Eye (tissue), 1 donor: ENCODE measurements at regions not wholly inside any gene's neighbourhood (a gene's known extent, or its start where the extent isn't known, plus 50 kb on each side); places are given as distances from the start of the nearest gene placed in this dataset.
A peak's percentile ranks its signal among the peaks of the same experiment; 100 is the strongest.

Source experiments
- DNase-seq: peaks from one replicate; pipeline ENCODE4 v3.0.0-alpha.2; 2015

DNA sequence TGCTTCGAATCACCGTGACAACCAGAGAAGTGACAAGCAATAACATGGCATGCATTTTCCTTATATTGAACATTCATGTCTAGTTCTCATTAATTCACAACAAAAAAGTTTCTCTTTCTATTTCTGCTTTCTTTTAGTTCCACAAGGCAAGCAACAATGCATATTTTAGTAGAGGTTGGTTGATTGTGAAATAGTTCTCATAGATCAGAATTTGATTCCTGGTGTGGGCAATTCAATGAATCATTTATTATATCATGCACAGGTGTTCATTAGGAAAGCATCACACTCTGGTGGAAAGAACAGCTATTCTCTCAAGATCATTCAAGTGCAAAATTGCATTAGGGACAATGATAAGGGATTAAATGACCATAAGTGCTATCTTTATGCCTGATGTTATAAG, 980.9 kb downstream of the BRINP3 start:
- DNase-seq, result no peak

GRCh38 chr1:189499736-189500135, 977.9 kb downstream of the BRINP3 start:
- no peak for DNase-seq

DNA sequence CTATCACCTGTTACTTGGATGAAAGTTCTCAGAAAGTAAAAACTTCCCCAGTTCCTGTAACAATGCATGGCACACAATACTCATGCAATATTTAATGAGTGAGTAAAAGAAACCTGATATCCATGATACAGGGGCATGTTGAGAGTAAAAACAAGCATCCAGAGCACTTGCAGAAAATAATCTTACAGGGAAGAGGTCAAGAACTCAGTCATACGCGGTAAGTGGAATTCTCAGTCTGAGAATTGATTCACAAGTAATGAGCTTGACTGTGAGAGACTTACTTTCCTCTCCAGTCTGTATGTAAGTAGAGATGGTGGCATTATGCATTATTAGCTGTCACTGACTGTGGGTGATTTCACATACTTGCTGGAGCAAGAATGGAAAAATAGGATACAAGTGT, 976.9 kb downstream of the BRINP3 start:
- no peak for DNase-seq

DNA sequence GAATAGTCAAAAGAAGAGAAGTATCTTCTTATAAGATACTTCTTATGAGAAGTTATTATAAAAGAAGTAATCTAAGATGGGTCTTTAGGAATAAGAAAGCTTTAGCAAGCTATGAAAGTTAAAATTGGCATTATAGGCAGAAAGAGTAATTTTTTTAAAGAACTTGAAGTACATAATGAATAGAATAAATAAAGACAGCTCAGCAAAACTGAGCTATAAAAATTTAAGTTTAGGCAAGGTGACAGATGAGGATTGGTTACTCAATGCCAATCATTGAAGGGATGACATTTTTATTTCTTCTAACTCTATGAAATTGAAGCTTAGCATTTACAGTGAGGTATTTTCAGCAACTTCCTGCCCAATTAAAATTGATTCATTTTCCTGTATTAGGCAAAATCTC, 966.8 kb downstream of the BRINP3 start:
- no peak for DNase-seq

DNA sequence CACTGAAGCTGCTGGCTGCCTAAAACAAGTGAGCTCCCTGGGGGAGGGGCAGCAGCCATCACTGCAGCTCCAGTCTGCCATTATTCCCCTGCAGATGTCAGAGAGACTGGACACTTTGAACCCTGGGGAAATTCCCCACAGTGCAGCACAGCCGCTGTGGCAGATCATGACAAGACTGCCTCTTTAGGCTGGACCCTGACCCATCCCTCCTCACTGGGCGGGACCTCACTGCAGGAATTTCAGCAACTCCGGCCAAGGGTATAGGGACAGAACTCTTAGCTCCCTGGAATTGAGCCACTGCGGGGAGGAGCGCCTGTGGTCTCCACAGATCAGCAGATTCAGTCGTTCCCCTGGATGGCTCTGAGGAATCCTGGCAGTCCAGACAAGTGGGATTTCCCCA, 964.6 kb downstream of the BRINP3 start:
- no peak for DNase-seq

DNA sequence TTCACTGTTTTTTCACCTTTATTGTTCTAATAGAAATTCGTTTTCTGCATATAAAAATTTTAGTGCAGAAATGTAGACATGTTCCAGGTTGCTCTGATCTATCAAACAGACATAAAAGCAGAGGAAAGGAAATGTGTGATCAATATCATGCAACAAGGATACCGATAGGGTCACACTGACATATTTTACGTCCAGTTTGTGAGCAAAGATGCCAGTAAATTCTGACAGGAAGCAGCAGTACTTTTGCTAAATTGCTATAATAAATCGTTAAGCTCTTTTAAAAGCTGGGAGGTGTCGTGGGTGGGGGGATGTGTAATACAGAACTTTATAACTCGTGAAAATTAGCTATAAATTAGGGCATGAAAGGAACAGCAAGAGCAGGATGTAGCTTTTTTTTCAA, 955.2 kb downstream of the BRINP3 start:
- DNase-seq, result no peak

DNA sequence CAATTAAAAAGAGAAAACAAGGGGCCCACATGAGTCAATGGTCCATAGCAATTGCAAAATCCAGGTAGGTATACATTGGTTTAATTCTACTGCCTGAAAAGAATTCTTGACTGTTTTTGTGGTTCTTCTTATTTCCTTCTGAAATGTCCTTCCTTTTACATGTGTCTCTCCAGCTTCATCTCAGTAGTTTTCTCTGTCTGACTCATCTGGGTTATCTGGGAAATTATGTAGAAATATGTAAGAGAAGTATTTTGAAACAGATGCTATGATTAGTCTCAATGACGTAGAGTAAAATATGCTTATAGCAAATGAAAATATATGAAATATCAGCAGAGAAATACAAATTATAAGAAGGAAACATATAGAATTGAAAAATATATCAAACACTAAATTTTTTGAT, 953.2 kb downstream of the BRINP3 start:
- DNase-seq, result no peak

DNA sequence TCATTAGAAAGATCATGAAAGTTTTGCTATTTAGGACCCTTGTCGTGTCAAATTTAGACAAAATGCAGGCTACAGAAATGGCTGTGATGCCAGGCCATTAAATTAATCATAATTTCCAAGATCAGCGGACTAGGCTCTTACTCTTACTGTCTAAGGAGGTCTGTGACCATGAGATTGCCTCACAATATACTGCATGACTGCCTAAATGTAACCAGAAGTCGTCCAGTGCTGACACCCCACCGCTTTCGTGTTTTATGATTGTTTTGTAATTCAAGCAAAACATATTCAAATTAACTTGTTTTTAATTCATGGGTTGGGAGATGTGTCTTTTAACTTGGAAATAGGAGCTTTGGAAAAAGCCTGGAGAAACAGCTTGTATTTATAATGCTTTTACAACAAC, 947.5 kb downstream of the BRINP3 start:
- DNase-seq, result peak; percentile 15

DNA sequence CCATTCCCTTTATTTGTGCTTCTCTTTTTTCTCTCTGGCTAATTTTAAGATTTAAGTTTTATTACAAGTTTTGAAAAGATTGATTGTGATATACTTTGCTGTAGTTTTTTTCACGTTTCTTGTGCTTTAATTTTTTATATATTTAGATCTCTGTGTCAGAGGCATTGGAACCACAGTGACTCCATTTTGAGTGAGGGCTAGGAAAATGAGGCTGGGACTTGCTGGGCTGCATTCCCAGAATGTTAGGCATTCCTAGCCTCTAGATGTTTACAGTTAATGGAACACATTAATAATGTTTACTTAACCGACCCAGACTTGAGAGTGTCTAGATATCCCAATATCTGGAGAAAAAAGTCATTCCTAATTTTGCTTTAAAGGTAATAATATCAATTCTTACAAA, 939.4 kb downstream of the BRINP3 start:
- DNase-seq, result no peak

GRCh38 chr1:189550498-189550897, 927.2 kb downstream of the BRINP3 start:
- DNase-seq, result no peak

- DNase-seq, result no peak
Measured at GRCh38 chr1:189563784-189564183, 913.9 kb downstream of the BRINP3 start.

DNA sequence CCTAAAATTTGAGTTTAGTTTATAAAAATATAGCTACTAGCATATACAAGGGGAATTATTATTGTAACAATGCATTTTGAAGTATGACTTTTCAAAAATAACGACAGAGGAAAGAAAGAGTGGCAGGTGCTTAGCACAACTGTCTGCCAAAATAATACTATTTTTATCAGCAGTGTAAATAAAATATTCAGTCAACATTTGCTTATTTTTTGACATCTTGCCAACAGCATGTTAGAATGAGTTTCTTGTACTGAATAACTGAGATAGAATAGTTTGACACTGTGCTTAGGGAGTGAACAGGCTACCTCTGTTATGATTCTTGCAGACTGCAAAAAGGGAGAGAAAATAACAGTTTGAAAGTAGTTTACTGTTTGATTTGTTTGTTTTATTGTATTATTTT, 909.8 kb downstream of the BRINP3 start:
- DNase-seq, result no peak

DNA sequence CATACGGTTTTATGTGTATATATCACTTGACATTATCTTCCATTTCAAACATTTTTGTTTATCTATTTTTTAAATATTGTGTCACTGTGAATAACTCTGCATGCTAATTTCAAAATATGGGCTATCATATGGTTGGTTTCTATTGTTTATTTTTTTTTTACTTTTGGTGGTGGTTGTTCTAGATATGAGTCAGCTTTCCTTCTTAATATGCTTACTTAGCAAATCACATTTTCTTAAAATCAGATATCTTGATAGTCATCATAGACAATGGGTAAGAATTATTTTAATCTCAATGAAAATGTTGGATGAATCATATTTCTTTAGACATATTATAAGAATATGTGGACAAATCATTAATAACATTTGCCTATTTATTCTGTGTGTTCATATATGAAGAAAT, 881.5 kb downstream of the BRINP3 start:
- DNase-seq, result no peak

GRCh38 chr1:189597083-189597482, 880.6 kb downstream of the BRINP3 start:
- DNase-seq, result no peak

GRCh38 chr1:189605226-189605625, 872.4 kb downstream of the BRINP3 start:
- DNase-seq, result no peak

GRCh38 chr1:189606047-189606446, 871.6 kb downstream of the BRINP3 start:
- no peak for DNase-seq

DNA sequence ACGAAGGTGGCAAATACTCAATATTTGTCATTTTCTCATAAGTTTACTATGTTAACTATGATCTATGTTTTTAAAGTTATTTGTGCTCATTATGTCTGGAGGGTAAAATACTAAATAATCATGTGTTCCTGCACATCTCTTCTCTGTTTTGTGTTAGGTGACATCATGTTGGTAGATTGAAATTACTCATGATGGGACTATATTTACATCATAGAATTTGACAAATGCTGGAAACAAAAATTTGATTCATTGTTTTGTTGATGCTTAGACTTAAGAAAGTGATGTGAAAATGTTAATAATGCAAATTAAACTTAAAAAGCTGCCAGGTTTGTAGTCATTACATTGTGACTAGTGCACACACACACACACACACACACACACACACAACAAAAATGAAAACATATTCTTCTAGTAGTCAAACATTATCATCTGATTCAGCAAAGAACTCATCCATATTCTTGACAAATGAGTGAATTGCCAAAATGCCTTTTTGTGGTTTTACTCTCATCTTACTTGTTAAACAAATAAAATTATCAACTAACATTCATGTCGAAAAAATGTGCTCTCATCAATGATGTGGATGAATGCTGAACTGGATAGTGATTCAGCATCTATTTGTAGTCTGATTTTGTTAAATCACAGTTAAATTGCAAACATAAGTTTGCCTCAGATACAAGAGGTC, 870.7 kb downstream of the BRINP3 start:
- peak; percentile 4 for DNase-seq

DNA sequence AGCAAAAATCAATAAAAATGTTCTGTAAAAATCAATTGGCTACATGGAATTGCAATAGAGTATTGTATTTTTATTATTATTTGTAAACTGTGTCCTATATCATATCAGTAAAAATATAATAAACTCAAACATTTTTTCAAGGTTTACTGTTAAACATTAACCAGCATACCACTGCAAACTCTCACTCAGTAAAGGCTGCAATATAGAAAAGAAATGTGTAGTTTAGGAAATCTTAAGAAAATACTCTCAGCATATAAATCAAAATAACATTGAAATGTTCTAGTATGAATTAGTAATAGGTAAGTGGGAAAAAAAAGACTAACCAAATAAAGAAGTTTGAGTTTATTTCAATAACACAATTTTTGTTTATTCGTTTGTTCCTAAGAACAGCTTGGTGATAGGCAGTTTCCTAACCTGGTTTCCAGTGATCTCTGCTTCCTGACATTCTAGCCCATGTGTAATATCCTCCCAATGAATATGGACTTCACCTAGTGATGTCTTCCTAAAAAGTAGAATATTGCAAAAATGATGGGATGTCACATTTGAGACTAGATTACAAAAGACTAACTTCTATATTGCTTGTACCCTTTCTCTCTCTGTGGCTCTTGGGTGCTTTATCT, 870.1 kb downstream of the BRINP3 start:
- DNase-seq, result no peak

- DNase-seq, result no peak
Measured at GRCh38 chr1:189609167-189609566, 868.5 kb downstream of the BRINP3 start.

GRCh38 chr1:189616893-189617292, 860.8 kb downstream of the BRINP3 start:
- no peak for DNase-seq

DNA sequence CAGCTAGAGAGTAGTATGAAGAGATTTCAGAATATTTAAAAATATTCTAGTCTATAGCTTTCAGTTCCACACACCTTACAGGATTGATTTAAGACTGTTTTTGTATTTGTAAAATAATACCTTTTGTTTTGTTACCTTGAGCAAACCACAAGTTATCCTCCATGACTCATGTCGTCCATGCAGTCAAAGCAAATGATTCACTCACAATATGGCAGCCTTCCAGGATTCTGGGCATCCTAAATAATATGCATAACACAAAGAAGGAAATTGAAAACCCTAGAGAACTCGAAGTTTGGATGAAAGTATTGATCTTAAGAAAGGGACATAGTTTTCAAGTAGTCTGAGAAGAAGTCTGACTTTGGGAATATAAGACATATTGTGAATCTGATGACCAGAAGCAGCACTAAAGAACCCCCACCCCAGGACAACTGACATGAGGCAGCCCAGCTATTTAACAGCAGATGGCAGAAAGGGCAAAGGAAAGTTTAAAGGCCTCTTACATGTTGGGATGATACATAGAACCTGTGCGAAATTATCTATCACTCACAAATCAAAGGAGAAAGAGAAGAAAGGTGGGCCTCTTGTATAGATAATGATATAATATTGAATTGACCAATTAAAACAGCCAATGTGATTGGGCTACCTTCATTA, 857.9 kb downstream of the BRINP3 start:
- DNase-seq, result no peak

- DNase-seq, result no peak
Measured at GRCh38 chr1:189620471-189620870, 857.2 kb downstream of the BRINP3 start.

DNA sequence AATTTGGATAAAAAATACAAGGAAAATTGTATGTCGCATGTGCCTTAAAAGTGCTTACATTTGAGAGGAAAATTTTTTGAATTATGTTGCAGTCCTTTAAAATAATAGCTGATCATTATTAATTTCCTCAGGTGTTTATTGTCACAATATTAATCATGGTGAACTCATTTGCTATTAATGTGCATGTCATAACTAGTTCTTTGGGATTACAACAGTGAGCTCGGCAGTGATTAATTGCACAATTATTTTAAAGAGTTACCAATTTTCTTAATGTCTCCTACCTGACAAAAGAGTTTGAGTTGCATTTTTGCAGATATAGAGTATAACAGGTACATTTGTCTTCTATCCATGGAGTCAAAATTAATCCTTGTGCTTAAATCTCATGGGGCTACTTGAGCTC, 854.3 kb downstream of the BRINP3 start:
- DNase-seq, result no peak

DNA sequence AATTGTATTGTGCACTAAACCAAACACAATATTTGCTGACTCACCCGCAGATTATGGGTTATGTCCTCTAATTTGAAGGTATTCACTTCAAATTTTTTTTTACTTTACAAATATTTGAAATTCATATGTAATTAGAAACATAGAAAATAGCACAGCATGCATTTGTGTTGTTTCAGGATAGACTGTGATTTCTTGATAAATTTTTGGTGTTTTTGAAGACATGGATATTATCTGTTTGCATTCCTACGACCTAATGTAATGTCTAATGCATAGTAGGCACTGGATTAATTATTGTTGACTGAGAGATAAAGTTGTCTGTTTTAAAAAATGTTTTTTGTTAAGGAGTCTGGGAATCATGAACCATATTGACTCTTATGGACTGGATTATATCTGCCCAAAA, 850.2 kb downstream of the BRINP3 start:
- DNase-seq, result no peak

GRCh38 chr1:189628857-189629256, 848.8 kb downstream of the BRINP3 start:
- no peak for DNase-seq
